ENCODE measurements at regions not wholly inside any gene's neighbourhood (a gene's known extent, or its start where the extent isn't known, plus 50 kb on each side); places are given as distances from the start of the nearest gene placed in this dataset.

- no TSS peak for BruUV-seq (replicated peaks)
- CTCF ChIA-PET = interaction anchor here (1.5 kb wide), 1 partner anchor 190 kb away, joined by 5 read pairs; no protein-coding TSS in a partner anchor
- H3K4me1 Mint-ChIP-seq (ENCODE audit: low read depth, unreplicated experiment) = peaks cover 10% of the 10 kb centered on the region
- no peak for TF ChIP-seq CTCF (IDR thresholded peaks at IDR 0.05; ENCODE audit: unreplicated experiment)
- no peaks in the 10 kb centered on the region for H3K9me3 Mint-ChIP-seq (ENCODE audit: low read depth, unreplicated experiment)
- no peak overlapping the region for H3K4me3 Mint-ChIP-seq (ENCODE audit: low read depth, unreplicated experiment)
- no peak for DNase-seq
- intact Hi-C loops (cut with micrococcal nuclease; ENCODE audit: unreplicated experiment) = no loop called here
- no peak overlapping the region for H3K27ac Mint-ChIP-seq (ENCODE audit: unreplicated experiment)
- H3K27me3 Mint-ChIP-seq (ENCODE audit: unreplicated experiment) = no peaks in the 10 kb centered on the region
- H3K36me3 Mint-ChIP-seq (ENCODE audit: insufficient read depth, unreplicated experiment) = no peaks in the 10 kb centered on the region
Observed at GRCh38 chr4:89416960-89417359, 109.4 kb upstream of the GPRIN3 start.

GRCh38 chr4:89413518-89413917 lies 105.9 kb upstream of the GPRIN3 start:
- no peak for TF ChIP-seq CTCF (IDR thresholded peaks at IDR 0.05; ENCODE audit: unreplicated experiment)
- Mint-ChIP-seq H3K27me3 (ENCODE audit: unreplicated experiment) (no peaks in the 10 kb centered on the region), H3K4me1 (ENCODE audit: low read depth, unreplicated experiment) (peaks cover 10% of the 10 kb centered on the region), H3K4me3 (ENCODE audit: low read depth, unreplicated experiment) (no peak overlapping the region), H3K36me3 (ENCODE audit: insufficient read depth, unreplicated experiment) (no peaks in the 10 kb centered on the region), H3K9me3 (ENCODE audit: low read depth, unreplicated experiment) (peaks cover 3% of the 10 kb centered on the region), H3K27ac (ENCODE audit: unreplicated experiment) (no peak overlapping the region)
- CTCF ChIA-PET = no interaction called here
- intact Hi-C loops (cut with micrococcal nuclease; ENCODE audit: unreplicated experiment) = no loop called here
- no TSS peak for BruUV-seq (replicated peaks)
- DNase-seq = no peak

GRCh38 chr4:89411539-89412309 lies 104.1 kb upstream of the GPRIN3 start:
- no peaks in the 10 kb centered on the region for H3K27me3 Mint-ChIP-seq (ENCODE audit: unreplicated experiment)
- peaks cover 3% of the 10 kb centered on the region for H3K9me3 Mint-ChIP-seq (ENCODE audit: low read depth, unreplicated experiment)
- H3K4me1 Mint-ChIP-seq (ENCODE audit: low read depth, unreplicated experiment) = peaks cover 8% of the 10 kb centered on the region
- no peak for DNase-seq
- H3K36me3 Mint-ChIP-seq (ENCODE audit: insufficient read depth, unreplicated experiment) = no peaks in the 10 kb centered on the region
- intact Hi-C loops (cut with micrococcal nuclease; ENCODE audit: unreplicated experiment) = no loop called here
- CTCF ChIA-PET = no interaction called here
- no peak overlapping the region for H3K4me3 Mint-ChIP-seq (ENCODE audit: low read depth, unreplicated experiment)
- no TSS peak for BruUV-seq (replicated peaks)
- H3K27ac Mint-ChIP-seq (ENCODE audit: unreplicated experiment) = no peak overlapping the region
- no peak for TF ChIP-seq CTCF (IDR thresholded peaks at IDR 0.05; ENCODE audit: unreplicated experiment)

GRCh38 chr4:89410687-89411086 lies 103.1 kb upstream of the GPRIN3 start:
- intact Hi-C loops (cut with micrococcal nuclease; ENCODE audit: unreplicated experiment) = no loop called here
- BruUV-seq (replicated peaks) = no TSS peak
- no peak for TF ChIP-seq CTCF (IDR thresholded peaks at IDR 0.05; ENCODE audit: unreplicated experiment)
- H3K4me3 Mint-ChIP-seq (ENCODE audit: low read depth, unreplicated experiment) = no peak overlapping the region
- CTCF ChIA-PET = no interaction called here
- H3K9me3 Mint-ChIP-seq (ENCODE audit: low read depth, unreplicated experiment) = peaks cover 3% of the 10 kb centered on the region
- H3K36me3 Mint-ChIP-seq (ENCODE audit: insufficient read depth, unreplicated experiment) = no peaks in the 10 kb centered on the region
- DNase-seq = no peak
- no peaks in the 10 kb centered on the region for H3K4me1 Mint-ChIP-seq (ENCODE audit: low read depth, unreplicated experiment)
- no peak overlapping the region for H3K27ac Mint-ChIP-seq (ENCODE audit: unreplicated experiment)
- H3K27me3 Mint-ChIP-seq (ENCODE audit: unreplicated experiment) = no peaks in the 10 kb centered on the region

Data from Calu3 (cell line).